GM10248 (cell line): ENCODE measurements at regions not wholly inside any gene's neighbourhood (a gene's known extent, or its start where the extent isn't known, plus 50 kb on each side); places are given as distances from the start of the nearest gene placed in this dataset.

ENCODE experiments used
- CTCF ChIA-PET: fragments of 300-600 bp; sonication (Branson Sonifier 250); formaldehyde crosslinking; extraction: SDS; loops from one replicate; lab custom pipeline; 2021; ENCODE audit warnings: antibody characterized with exemption; lab: Yijun Ruan, JAX
- POLR2A ChIA-PET: fragments of 350-650 bp; sonication (Branson Sonifier 250); formaldehyde crosslinking; extraction: SDS; loops from one replicate; lab custom pipeline; 2020; ENCODE audit warnings: antibody characterized with exemption; lab: Yijun Ruan, JAX
- DNase-seq: peaks from one replicate; pipeline ENCODE4 v3.0.0; 2012; ENCODE audit errors: extremely low spot score
- CTCF ChIP-seq: IDR thresholded peaks from 2 replicates; pipeline ENCODE4 v1.5.1; 2012; ENCODE audit warnings: mild to moderate bottlenecking, low read depth; ENCODE audit errors: extremely low read depth, missing control alignments, control extremely low read depth

- POLR2A ChIA-PET: no interaction called here
- CTCF ChIA-PET: no interaction called here
- no peak for TF ChIP-seq CTCF
- no peak for DNase-seq
Measured at GRCh38 chrX:39396358-39396995, 595.2 kb downstream of the MID1IP1 start.

GRCh38 chrX:39397561-39398199 lies 596.4 kb downstream of the MID1IP1 start:
- CTCF ChIA-PET: no interaction called here
- no peak for DNase-seq
- TF ChIP-seq CTCF: no peak
- POLR2A ChIA-PET: no interaction called here

GRCh38 chrX:39398215-39398962 lies 597.1 kb downstream of the MID1IP1 start:
- ChIA-PET CTCF (no interaction called here), POLR2A (no interaction called here)
- DNase-seq: no peak

GRCh38 chrX:39398963-39399261 lies 597.7 kb downstream of the MID1IP1 start:
- TF ChIP-seq CTCF: no peak
- CTCF ChIA-PET: no interaction called here
- DNase-seq: no peak
- POLR2A ChIA-PET: no interaction called here

More at GRCh38 chrX:39398215-39398962, 597.1 kb downstream of the MID1IP1 start:
- no peak for TF ChIP-seq CTCF

GRCh38 chrX:39399387-39399786 lies 598.1 kb downstream of the MID1IP1 start:
- no peak for TF ChIP-seq CTCF
- ChIA-PET CTCF (no interaction called here), POLR2A (no interaction called here)
- DNase-seq: no peak

GRCh38 chrX:39401483-39402110 lies 600.3 kb downstream of the MID1IP1 start:
- POLR2A ChIA-PET: no interaction called here
- CTCF ChIA-PET: no interaction called here

More at GRCh38 chrX:39401483-39402110, 600.3 kb downstream of the MID1IP1 start:
- DNase-seq: no peak
- no peak for TF ChIP-seq CTCF
